ENCODE measurements at regions not wholly inside any gene's neighbourhood (a gene's known extent, or its start where the extent isn't known, plus 50 kb on each side); places are given as distances from the start of the nearest gene placed in this dataset.

- Mint-ChIP-seq H3K4me3 (no peak overlapping the region), H3K4me1 (no peaks in the 10 kb centered on the region), H3K9me3 (ENCODE audit: insufficient read depth) (no peaks in the 10 kb centered on the region), H3K27ac (no peak overlapping the region), H3K27me3 (no peaks in the 10 kb centered on the region)
- Histone ChIP-seq H3K36me3 (replicated peaks in 1 of 2; ENCODE audit: control extremely low read depth in 1 of 2, control insufficient read depth in 1 of 2, extremely low read depth in 1 of 2, insufficient read depth in 2 of 2, low read length in 1 of 2) (no peaks in the 10 kb centered on the region), H3K4me3 (ENCODE audit: control extremely low read depth in 1 of 5, extremely low read depth in 1 of 5, insufficient read depth in 1 of 5, low read depth in 2 of 5, low read length in 4 of 5) (no peak overlapping the region), H3K9me3 (ENCODE audit: control extremely low read depth in 1 of 3, control insufficient read depth in 2 of 3, insufficient read depth in 1 of 3, low read length in 2 of 3) (peaks cover 0 to 4% (median 0%) of the 10 kb centered on the region in 3 donors), H2AFZ (ENCODE audit: insufficient read depth, low read depth, low read length, poor library complexity, severe bottlenecking) (no peak overlapping the region), H3K27me3 (replicated peaks in 1 of 4; ENCODE audit: control extremely low read depth in 1 of 4, control insufficient read depth in 3 of 4, insufficient read depth in 4 of 4, low read length in 3 of 4) (no peaks in the 10 kb centered on the region), H4K20me1 (ENCODE audit: control insufficient read depth, insufficient read depth, low read length, poor library complexity, severe bottlenecking) (no peaks in the 10 kb centered on the region), H3K27ac (ENCODE audit: low read length in 2 of 2) (no peak overlapping the region), H3K4me1 (ENCODE audit: control insufficient read depth in 2 of 2, insufficient read depth in 2 of 2, low read length in 2 of 2) (no peaks in the 10 kb centered on the region), H3K9ac (ENCODE audit: low read length) (no peak overlapping the region), H3K4me2 (replicated peaks; ENCODE audit: low read depth, low read length, poor library complexity, severe bottlenecking) (no peak overlapping the region), H3K79me2 (ENCODE audit: control insufficient read depth, insufficient read depth, low read length) (no peaks in the 10 kb centered on the region)
- TF ChIP-seq, protein P1, sequence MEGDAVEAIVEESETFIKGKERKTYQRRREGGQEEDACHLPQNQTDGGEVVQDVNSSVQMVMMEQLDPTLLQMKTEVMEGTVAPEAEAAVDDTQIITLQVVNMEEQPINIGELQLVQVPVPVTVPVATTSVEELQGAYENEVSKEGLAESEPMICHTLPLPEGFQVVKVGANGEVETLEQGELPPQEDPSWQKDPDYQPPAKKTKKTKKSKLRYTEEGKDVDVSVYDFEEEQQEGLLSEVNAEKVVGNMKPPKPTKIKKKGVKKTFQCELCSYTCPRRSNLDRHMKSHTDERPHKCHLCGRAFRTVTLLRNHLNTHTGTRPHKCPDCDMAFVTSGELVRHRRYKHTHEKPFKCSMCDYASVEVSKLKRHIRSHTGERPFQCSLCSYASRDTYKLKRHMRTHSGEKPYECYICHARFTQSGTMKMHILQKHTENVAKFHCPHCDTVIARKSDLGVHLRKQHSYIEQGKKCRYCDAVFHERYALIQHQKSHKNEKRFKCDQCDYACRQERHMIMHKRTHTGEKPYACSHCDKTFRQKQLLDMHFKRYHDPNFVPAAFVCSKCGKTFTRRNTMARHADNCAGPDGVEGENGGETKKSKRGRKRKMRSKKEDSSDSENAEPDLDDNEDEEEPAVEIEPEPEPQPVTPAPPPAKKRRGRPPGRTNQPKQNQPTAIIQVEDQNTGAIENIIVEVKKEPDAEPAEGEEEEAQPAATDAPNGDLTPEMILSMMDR (IDR thresholded peaks at IDR 0.05) = no peak
- no peak for TF ChIP-seq EZH2 (IDR thresholded peaks at IDR 0.05; ENCODE audit: borderline replicate concordance, insufficient read depth, low read depth, low read length, poor library complexity, severe bottlenecking)
- intact Hi-C loops (cut with micrococcal nuclease) = no loop called here
- POLR2A ChIA-PET = no interaction called here
- ATAC-seq (ENCODE audit: low read depth) (no peak), DNase-seq (no peak)
- CTCF ChIA-PET = no interaction called here
Observed at GRCh38 chr1:105398909-105399308, 1649.2 kb downstream of the AMY1C start.

- H3K27ac Mint-ChIP-seq = no peak overlapping the region
- no peak for TF ChIP-seq EZH2 (IDR thresholded peaks at IDR 0.05; ENCODE audit: borderline replicate concordance, insufficient read depth, low read depth, low read length, poor library complexity, severe bottlenecking)
- TF ChIP-seq, protein P1 (IDR thresholded peaks at IDR 0.05) = no peak
- intact Hi-C loops (cut with micrococcal nuclease) = no loop called here
- Histone ChIP-seq H2AFZ (ENCODE audit: insufficient read depth, low read depth, low read length, poor library complexity, severe bottlenecking) (no peak overlapping the region), H3K4me3 (ENCODE audit: control extremely low read depth in 1 of 5, extremely low read depth in 1 of 5, insufficient read depth in 1 of 5, low read depth in 2 of 5, low read length in 4 of 5) (no peak overlapping the region), H3K27ac (ENCODE audit: low read length in 2 of 2) (no peak overlapping the region), H4K20me1 (ENCODE audit: control insufficient read depth, insufficient read depth, low read length, poor library complexity, severe bottlenecking) (no peaks in the 10 kb centered on the region), H3K4me2 (replicated peaks; ENCODE audit: low read depth, low read length, poor library complexity, severe bottlenecking) (no peak overlapping the region), H3K9ac (ENCODE audit: low read length) (no peak overlapping the region), H3K4me1 (ENCODE audit: control insufficient read depth in 2 of 2, insufficient read depth in 2 of 2, low read length in 2 of 2) (no peaks in the 10 kb centered on the region), H3K36me3 (replicated peaks in 1 of 2; ENCODE audit: control extremely low read depth in 1 of 2, control insufficient read depth in 1 of 2, extremely low read depth in 1 of 2, insufficient read depth in 2 of 2, low read length in 1 of 2) (no peaks in the 10 kb centered on the region), H3K9me3 (ENCODE audit: control extremely low read depth in 1 of 3, control insufficient read depth in 2 of 3, insufficient read depth in 1 of 3, low read length in 2 of 3) (peaks cover 0 to 4% (median 0%) of the 10 kb centered on the region in 3 donors), H3K79me2 (ENCODE audit: control insufficient read depth, insufficient read depth, low read length) (no peaks in the 10 kb centered on the region), H3K27me3 (replicated peaks in 1 of 4; ENCODE audit: control extremely low read depth in 1 of 4, control insufficient read depth in 3 of 4, insufficient read depth in 4 of 4, low read length in 3 of 4) (no peaks in the 10 kb centered on the region)
- H3K9me3 Mint-ChIP-seq (ENCODE audit: insufficient read depth) = no peaks in the 10 kb centered on the region
- H3K27me3 Mint-ChIP-seq = no peaks in the 10 kb centered on the region
- H3K4me3 Mint-ChIP-seq = no peak overlapping the region
- H3K4me1 Mint-ChIP-seq = no peaks in the 10 kb centered on the region
- CTCF ChIA-PET = no interaction called here
- no CpG with 5 or more reads among the region's 1 CpG for WGBS (ENCODE audit: insufficient coverage)
- DNase-seq (no peak), ATAC-seq (ENCODE audit: low read depth) (no peak)
- POLR2A ChIA-PET = no interaction called here
Observed at GRCh38 chr1:105399716-105400115, 1650.0 kb downstream of the AMY1C start.
